HUES64 (cell line): ENCODE measurements at regions not wholly inside any gene's neighbourhood (a gene's known extent, or its start where the extent isn't known, plus 50 kb on each side); places are given as distances from the start of the nearest gene placed in this dataset.

ENCODE experiments used
- H3K27ac ChIP-seq: 2 replicates; pipeline ENCODE4 v1.7.0; 2013; ENCODE audit warnings: low read depth, low read length, inconsistent platforms
- H3K27me3 ChIP-seq: 2 replicates; pipeline ENCODE4 v1.6.1; 2013; ENCODE audit warnings: mild to moderate bottlenecking, low read length; ENCODE audit not compliant: insufficient read depth
- H3K36me3 ChIP-seq: 2 replicates; pipeline ENCODE4 v1.6.1; 2013; ENCODE audit warnings: mild to moderate bottlenecking, low read length; ENCODE audit not compliant: insufficient read depth
- H3K4me1 ChIP-seq: 2 replicates; pipeline ENCODE4 v1.6.1; 2013; ENCODE audit warnings: mild to moderate bottlenecking, low read length, moderate library complexity; ENCODE audit not compliant: insufficient read depth
- H3K4me3 ChIP-seq: 2 replicates; pipeline ENCODE4 v1.5.1; 2013; ENCODE audit warnings: mild to moderate bottlenecking, low read length, moderate library complexity
- H3K9ac ChIP-seq: 2 replicates; pipeline ENCODE4 v1.6.1; 2013; ENCODE audit warnings: mild to moderate bottlenecking, low read depth, low read length
- H3K9me3 ChIP-seq: 2 replicates; pipeline ENCODE4 v1.6.1; 2013; ENCODE audit warnings: low read depth, low read length; ENCODE audit not compliant: insufficient read depth
- WGBS: fragments of 150-250, 120-280 bp; methylation state at CpG from one replicate; pipeline ENCODE4 v1.1.7; 2013; ENCODE audit warnings: missing lambda C conversion rate; 5-methylcytosine and 5-hydroxymethylcytosine counted together

- no peak overlapping the region for H3K9ac ChIP-seq
- H3K36me3 ChIP-seq: no peaks in the 10 kb centered on the region
- H3K9me3 ChIP-seq: no peaks in the 10 kb centered on the region
- H3K4me1 ChIP-seq: no peaks in the 10 kb centered on the region; the same call in 1 of the 2 replicates
- WGBS: 93% methylated on average over 18 of the region's 19 CpGs
- H3K4me3 ChIP-seq: no peak overlapping the region
- no peak overlapping the region for H3K27ac ChIP-seq
- no peaks in the 10 kb centered on the region for H3K27me3 ChIP-seq
Observed at GRCh38 chr9:126155756-126156664, 170.6 kb upstream of the MVB12B start.

- Histone ChIP-seq H3K9ac (no peak overlapping the region), H3K36me3 (no peaks in the 10 kb centered on the region), H3K4me3 (no peak overlapping the region), H3K27me3 (no peaks in the 10 kb centered on the region), H3K9me3 (no peaks in the 10 kb centered on the region), H3K27ac (no peak overlapping the region), H3K4me1 (no peaks in the 10 kb centered on the region; the same call in 1 of the 2 replicates)
- 92% methylated on average over 12 of the region's 12 CpGs for WGBS
Observed at GRCh38 chr9:126156898-126157297, 169.7 kb upstream of the MVB12B start.

DNA sequence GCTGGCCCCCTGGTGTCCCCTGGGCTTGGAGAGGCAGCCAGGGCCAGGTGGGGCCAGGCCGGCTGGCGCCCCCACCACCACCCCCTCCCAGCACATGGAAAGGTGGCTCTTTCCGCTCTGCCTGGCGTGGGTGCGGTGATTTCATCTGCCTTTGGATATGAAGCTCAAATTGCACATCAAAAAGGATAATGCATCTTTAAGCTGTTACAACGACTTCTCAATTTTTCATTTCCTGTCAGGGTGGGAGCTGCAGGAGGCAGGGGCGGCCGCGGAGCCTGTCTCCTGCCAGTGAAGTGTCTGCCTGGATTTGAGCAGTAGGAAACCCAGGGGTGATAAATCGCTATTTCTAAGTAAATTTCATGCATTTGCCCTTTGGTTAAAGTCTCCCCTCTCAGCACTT, 169.2 kb upstream of the MVB12B start:
- Histone ChIP-seq H3K9ac (no peak overlapping the region), H3K9me3 (no peaks in the 10 kb centered on the region), H3K27me3 (no peaks in the 10 kb centered on the region), H3K4me1 (no peaks in the 10 kb centered on the region; the same call in 1 of the 2 replicates), H3K36me3 (no peaks in the 10 kb centered on the region), H3K27ac (no peak overlapping the region), H3K4me3 (no peak overlapping the region)
- WGBS: 58% methylated on average over 10 of the region's 10 CpGs

GRCh38 chr9:126157826-126158587, 168.6 kb upstream of the MVB12B start:
- Histone ChIP-seq H3K36me3 (no peaks in the 10 kb centered on the region), H3K27ac (no peak overlapping the region), H3K4me1 (no peaks in the 10 kb centered on the region; the same call in 1 of the 2 replicates), H3K27me3 (no peaks in the 10 kb centered on the region), H3K9ac (no peak overlapping the region), H3K4me3 (no peak overlapping the region), H3K9me3 (no peaks in the 10 kb centered on the region)
- WGBS: 77% methylated on average over 29 of the region's 29 CpGs

GRCh38 chr9:126158588-126159429, 167.8 kb upstream of the MVB12B start:
- H3K9ac ChIP-seq: no peak overlapping the region
- H3K36me3 ChIP-seq: no peaks in the 10 kb centered on the region
- H3K9me3 ChIP-seq: no peaks in the 10 kb centered on the region
- WGBS: 79% methylated on average over 10 of the region's 10 CpGs
- H3K4me1 ChIP-seq: no peaks in the 10 kb centered on the region; the same call in 1 of the 2 replicates
- no peak overlapping the region for H3K4me3 ChIP-seq
- no peaks in the 10 kb centered on the region for H3K27me3 ChIP-seq
- H3K27ac ChIP-seq: no peak overlapping the region

DNA sequence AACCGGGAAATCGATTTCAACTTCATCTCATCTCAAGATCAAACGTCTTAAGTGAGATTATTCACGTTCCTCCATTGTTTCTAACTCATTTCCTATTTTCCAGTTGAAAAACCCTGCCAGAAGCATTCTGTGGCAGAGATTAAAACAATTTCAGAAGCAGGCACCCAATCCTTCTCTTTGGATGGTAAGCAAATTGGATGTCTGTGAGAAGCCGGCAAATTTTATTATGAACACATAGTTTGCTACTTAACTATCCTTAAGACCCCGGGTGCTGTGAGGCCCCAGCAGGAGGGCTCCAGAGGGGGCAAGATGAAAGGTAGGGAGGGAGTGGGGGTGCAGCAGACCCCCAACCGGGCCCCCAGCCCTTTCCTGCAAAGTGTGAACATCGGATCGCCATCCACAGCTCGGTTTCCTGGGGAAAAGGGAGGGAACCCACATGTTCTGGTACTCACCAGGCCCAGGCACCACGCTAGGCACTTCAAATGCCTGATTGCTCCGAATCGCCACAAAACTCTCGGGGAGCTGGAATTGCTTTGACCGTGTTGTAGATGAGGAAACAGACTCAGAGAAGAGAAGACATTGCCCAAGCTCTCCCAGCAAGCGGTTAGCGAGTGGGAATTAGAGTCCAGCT, 167.1 kb upstream of the MVB12B start:
- no peak overlapping the region for H3K27ac ChIP-seq
- H3K4me3 ChIP-seq: no peak overlapping the region
- no peaks in the 10 kb centered on the region; the same call in 1 of the 2 replicates for H3K4me1 ChIP-seq
- no peaks in the 10 kb centered on the region for H3K9me3 ChIP-seq
- H3K36me3 ChIP-seq: no peaks in the 10 kb centered on the region
- 81% methylated on average over 16 of the region's 17 CpGs for WGBS
- no peak overlapping the region for H3K9ac ChIP-seq
- H3K27me3 ChIP-seq: no peaks in the 10 kb centered on the region

DNA sequence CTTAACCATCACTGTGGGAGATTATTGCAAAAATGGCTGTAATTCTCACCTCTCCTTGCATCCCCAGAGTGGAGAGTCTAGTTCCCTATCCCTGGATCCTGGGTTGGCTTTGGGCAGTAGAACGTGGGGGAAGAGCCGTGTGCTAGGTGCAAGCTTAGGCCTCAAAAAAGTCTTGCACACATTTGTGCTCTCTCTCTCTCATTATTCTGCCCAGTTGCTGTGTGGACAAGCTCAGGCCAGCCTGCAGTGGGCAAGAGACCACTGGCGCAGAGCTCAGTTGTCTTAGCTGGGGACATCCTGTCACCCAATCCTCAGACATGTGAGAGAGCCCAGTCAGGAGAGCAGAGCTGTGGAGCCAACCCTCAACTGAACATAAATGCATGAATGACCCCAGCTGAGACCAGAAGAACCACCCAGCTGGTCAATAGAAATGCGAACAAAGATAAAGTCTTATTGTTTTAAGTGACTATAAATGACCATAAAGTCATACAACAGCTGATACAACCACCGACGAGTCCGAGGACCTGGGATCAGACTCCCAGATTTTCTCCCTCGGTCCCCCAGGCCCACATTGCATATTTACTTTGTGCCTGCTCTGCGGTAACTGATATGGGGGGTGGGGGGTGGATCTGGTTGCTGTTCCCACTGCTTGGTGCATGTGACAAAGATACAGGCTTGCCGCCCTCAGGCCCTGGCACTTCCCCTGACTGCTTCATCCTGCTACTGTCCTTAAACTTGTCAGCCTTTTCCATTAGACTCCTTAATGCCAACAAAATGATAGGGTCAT, 166.4 kb upstream of the MVB12B start:
- Histone ChIP-seq H3K9me3 (no peaks in the 10 kb centered on the region), H3K9ac (no peak overlapping the region), H3K36me3 (no peaks in the 10 kb centered on the region), H3K27me3 (no peaks in the 10 kb centered on the region), H3K4me3 (no peak overlapping the region), H3K4me1 (no peaks in the 10 kb centered on the region; the same call in 1 of the 2 replicates), H3K27ac (no peak overlapping the region)
- WGBS: 75% methylated on average over 9 of the region's 10 CpGs

- Histone ChIP-seq H3K4me3 (no peak overlapping the region), H3K27ac (no peak overlapping the region), H3K9ac (no peak overlapping the region), H3K9me3 (no peaks in the 10 kb centered on the region), H3K4me1 (no peaks in the 10 kb centered on the region; the same call in 1 of the 2 replicates), H3K27me3 (no peaks in the 10 kb centered on the region), H3K36me3 (no peaks in the 10 kb centered on the region)
- 100% methylated on average over 1 of the region's 1 CpG for WGBS
Observed at GRCh38 chr9:126160854-126161329, 165.7 kb upstream of the MVB12B start.

GRCh38 chr9:126162611-126163381, 163.8 kb upstream of the MVB12B start:
- no peak overlapping the region for H3K9ac ChIP-seq
- no peaks in the 10 kb centered on the region for H3K9me3 ChIP-seq
- no peak overlapping the region for H3K27ac ChIP-seq
- no peaks in the 10 kb centered on the region for H3K4me1 ChIP-seq
- 92% methylated on average over 18 of the region's 18 CpGs for WGBS
- H3K27me3 ChIP-seq: no peaks in the 10 kb centered on the region
- no peaks in the 10 kb centered on the region for H3K36me3 ChIP-seq
- no peak overlapping the region for H3K4me3 ChIP-seq
